Fibroblast of skin of back (primary cell): ENCODE measurements at regions not wholly inside any gene's neighbourhood (a gene's known extent, or its start where the extent isn't known, plus 50 kb on each side); places are given as distances from the start of the nearest gene placed in this dataset.
"Not testable (repeated sequence)": the region's sequence is repeated elsewhere in the genome, so short reads cannot be mapped to it uniquely, and the experiment has no call there.

Experiments used
- DNase-seq: peaks from one replicate; pipeline ENCODE4 v3.0.0-alpha.2; 2013

DNA sequence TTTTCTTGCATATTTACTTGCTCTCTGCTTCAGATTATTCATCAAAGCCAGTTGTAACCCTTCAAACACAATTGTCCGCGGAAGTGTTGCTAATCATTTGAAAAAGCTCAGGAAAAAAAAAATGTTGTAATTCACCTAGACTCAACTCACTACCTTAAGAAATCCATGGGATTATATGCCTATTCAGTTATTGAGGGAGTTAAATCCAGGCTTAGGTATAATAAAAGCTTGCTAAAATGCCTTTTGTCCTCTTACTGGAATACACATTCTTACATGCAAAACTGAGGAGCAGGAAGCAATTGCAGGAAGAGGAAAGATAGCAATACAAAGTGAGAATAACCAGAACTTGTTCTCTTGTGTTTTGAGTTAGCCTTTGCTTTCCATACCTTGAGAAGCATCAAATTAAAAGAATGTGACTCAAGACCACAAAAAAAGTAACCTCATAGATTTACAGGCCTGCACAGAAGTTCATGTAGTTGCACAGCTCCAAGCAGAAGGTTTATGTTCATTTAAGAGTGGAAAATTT is 91.4 kb upstream of the FAM241A start:
- no peak for DNase-seq

DNA sequence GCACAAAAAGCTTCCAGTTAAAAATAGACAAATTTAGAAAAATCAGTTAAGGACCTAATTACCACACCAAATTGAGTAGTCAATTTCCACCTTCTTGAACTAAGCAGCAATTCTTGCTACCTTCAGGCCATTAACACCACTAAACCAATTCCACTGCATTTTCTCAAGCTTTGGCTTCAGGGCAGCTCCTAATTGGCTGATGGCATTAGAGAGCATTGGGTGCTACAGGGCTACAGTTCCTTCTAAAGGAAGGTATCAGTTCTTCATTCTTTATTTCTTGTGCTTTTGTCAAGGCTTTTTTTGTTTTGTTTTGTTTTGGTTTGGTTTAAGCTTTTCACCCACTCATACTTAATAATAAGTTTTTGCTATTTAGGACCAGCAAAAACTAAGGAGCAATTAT is 90.2 kb upstream of the FAM241A start:
- no peak for DNase-seq

DNA sequence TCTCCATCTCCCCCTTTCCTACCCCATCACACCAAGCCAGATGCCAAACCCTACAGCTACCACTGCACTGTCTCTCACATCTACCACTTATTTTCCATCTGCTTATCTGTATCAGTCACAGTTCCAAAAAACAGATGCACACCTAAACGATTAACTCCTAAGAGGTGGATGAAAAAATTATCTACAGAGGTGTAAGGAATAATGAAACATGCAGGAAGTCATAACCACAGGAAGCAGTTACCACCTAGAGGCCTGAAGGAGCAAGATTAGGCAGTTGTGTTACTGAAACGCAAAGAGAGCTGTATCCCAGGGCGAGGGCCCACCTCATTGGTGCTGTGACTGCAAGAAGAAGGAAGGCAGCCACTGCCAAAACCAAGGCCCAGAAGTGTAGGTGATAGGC is 87.8 kb upstream of the FAM241A start:
- no peak for DNase-seq

DNA sequence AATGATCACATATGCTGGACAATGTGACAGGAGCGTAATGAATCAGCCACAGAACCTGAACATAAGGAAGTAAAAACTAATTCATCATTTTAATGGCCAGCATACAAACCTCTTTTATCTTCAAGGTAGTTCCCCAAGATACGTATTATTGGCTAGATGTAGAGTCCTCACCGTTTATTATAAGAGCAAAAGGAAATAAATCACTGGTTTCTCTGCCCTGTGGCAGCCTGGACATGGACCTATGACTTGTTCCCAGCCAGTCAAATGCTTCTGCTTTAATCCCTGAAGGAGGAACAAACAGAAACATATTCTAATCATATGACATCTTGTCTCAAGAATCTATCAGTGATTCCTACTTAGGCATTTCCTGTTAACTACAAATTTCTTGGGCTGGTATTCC is 86.8 kb upstream of the FAM241A start:
- DNase-seq, result peak; percentile 51

DNA sequence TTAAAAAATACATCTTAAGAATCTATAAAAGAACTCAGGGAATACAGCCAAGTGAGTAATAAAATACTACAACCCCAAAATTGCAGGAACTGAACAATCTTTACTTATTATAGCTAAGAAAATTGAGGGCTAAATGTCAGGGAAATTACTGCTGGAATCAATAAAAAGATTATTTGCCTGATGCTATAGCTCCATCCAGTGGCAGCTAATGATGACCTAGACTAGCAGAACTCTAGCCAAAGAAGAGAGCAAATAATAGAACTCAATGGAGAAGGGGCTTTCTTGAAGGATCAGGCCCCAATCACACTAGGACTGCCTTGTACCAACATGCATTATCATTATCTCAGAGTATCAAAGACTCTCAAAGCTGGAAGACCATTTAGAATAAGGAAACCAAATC is 85.0 kb upstream of the FAM241A start:
- DNase-seq, result no peak

DNA sequence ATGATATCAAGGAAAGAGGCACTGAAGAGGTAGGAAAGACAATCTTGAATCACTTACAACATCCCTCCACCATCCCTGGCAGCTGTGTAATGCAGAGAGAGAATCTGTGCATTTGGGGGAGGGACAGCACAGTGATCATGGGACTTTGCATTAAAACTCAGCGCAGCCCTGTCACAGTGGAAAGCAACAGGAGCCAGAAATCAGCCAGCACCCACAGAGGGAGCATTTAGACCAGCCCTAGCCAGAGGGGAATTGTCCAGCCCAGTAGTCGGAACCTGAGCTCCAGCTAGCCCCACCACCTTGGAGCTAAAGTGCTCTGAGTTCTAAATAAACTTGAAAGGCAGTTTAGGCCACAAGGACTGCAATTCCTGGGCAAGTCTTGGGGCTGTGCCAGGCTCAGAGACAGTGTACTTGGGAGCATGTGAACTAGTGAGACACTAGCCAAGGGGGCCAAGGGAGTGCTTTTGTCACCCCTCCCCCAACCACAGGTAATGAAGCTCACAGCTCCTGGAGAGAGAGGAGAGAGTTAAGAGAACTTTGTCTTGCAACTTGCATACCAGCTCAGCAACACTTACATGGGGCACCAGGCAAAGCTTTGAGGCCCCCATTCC is 83.9 kb upstream of the FAM241A start:
- no peak for DNase-seq

DNA sequence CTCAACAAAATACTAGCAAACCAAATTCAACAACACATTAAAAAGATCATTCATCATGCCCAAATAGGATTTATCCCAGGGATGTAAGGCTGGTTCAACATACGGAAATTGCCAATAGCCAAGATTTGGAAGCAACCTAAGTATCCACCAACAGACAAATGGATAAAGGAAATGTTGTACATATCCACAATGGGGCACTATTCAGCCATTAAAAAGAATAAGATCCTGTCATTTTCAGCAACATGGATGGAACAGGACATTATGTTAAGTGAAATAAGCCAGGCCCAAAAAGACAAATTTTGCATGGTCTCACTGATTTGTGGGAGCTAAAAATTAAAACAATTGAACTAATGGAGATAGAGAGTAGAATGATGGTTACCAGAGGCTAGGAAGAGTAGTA is 82.0 kb upstream of the FAM241A start:
- DNase-seq, result no peak

DNA sequence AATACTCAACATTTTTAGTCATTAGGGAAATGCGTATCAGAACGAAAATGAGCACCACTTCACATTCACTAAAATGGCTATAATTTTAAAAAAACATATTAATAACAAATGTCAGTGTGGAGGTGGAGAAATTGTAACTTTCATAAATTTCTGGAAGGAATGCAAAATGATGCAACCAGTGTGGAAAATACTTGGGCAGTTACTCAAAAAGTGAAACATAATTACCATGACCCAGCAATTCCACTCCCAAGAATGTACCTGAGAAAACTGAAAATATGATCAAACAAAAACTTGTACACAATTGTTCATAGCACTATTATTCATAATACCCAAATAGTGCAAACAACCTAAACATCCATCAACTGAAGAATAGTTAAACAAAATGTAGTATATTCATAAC is 76.1 kb upstream of the FAM241A start:
- no peak for DNase-seq

DNA sequence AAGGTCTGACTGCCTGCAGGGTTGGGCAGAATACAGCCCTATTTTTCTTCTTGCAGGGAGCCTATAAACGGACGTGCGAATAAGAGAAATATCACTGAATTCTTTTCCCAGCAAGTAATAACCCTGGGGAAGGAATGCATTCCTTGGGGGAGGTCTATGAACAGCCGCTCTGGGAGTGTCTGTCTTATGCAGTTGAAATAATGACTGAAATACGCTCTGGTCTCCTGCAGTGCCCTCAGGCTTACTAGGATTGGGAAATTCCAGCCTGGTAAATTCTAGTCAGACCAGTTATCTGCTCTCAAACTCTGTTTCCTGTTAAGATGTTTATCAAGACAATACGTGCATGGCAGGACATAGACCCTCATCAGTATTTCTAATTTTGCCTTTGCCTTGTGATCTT is 72.1 kb upstream of the FAM241A start:
- peak; percentile 54 for DNase-seq

DNA sequence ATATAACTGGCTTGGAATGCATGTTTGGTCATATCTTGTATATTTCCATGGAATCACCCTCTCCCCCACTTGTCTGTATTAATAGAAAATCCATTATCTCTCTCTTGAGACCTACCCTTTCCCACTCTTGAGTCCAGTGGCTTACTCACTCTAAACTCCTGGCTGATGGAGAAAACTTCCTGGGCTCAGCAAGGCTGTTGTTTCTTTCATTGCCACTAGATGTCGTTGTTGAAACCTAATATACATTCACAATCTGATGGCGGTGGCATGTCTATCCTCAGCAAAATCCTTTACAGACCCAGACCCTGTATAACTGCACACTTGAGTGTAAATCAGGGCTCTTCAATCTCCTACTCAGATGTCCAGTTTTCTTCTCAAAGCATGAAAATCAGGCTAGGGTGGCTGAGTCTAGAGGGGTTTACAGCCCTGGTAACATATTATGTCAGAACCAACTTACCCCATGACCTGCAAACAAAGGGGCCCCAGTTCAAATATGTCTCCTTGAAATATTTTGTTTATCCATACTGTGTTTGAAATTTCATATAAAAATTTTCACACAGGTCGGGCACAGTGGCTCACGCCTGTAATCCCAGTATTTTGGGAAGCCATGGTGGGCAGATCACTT is 70.0 kb upstream of the FAM241A start:
- DNase-seq, result peak; percentile 64

DNA sequence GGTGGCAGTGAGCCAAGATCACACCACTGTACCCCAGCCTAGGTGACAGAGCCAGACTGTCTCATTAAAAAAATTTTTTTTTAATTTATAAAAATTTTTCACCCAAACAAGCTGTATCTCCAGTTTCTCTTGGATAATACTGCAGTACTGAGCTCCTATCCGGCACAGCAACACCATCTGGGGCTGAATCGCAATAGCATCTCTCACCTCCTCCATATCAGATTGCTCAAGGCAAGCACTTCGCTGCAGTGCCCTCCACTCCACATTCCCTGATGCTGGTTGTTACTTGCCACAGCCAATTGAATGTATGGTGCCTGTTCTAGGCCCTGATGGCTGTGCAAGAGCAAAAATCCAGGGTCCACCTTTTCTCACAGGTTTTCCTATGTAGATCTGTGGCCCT is 69.3 kb upstream of the FAM241A start:
- no peak for DNase-seq

DNA sequence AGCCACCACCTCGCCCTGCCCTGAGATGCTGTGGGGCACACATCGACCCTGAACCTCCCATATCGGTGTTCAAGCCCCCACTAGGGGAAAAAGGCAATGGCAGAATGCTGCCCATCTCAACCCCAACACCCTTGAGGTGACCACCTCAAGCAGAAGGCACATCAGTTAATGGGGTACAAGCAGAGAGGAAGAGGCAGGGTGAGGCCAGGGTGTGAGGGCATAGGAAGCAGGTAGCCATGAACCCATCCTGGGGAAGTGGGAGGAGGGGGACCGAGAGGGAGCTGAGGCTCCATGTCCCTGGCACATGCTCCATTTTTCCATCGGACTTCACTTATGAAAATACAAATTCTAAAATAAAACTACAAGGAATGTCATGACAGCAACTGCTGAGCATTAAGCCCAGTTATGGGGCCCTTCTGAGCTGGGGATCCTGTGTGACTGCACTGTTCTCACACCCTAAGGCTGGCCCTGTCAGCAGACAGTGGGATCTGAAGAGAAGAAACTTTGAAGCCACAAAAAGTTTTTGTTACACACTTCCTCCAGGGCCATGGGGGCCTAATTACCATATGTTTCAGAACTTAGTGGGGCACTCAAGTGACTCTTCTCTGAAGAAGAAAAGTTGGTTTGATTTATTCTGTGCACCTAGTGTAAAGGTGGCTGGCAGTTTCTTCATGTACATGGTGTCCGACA is 68.2 kb upstream of the FAM241A start:
- DNase-seq, result no peak

DNA sequence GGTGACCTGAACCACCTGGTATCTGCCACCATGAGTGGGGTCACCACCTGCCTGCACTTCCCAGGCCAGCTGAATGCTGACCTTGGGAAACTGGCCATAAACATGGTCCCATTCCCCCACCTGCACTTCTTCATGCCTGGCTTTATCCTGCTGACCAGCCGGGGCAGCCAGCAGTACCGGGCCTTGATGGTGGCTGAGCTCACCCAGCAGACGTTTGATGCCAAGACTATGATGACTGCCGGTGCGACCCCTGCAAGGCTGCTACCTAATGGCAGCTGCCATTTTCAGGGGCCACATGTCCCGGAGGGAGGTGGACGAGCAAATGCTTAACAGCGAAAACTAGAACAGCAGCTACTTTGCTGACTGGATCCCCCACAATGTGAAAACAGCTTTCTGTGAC is 67.5 kb upstream of the FAM241A start:
- DNase-seq, result no peak

DNA sequence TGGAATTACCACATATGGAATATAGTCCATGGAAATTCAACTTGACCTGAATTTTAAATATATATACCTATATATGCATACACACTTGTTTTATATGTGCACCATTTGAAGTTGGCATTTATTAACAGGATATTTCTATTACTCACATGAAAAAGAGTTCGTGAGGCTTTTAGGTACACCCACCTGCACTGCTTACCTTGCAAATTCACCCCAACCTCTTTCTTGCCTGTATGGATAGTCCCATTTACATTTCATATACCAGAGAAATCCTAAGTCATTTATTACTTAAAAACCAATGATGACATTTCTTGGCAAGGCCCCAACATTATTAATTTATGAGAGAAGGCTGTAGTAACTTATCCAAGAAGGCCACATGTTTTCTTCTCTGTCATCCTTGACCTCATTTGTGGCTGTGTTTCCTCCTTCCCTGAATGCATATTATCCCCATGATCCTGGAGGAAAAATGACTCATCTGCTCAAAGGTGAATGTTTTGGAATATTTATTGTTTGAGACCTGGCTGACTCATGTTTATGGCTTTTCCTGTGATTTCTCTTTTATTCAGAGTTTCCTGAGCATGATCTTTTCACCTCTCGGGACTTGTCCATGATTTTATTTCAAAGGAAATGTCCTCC is 62.2 kb upstream of the FAM241A start:
- peak; percentile 55 for DNase-seq

DNA sequence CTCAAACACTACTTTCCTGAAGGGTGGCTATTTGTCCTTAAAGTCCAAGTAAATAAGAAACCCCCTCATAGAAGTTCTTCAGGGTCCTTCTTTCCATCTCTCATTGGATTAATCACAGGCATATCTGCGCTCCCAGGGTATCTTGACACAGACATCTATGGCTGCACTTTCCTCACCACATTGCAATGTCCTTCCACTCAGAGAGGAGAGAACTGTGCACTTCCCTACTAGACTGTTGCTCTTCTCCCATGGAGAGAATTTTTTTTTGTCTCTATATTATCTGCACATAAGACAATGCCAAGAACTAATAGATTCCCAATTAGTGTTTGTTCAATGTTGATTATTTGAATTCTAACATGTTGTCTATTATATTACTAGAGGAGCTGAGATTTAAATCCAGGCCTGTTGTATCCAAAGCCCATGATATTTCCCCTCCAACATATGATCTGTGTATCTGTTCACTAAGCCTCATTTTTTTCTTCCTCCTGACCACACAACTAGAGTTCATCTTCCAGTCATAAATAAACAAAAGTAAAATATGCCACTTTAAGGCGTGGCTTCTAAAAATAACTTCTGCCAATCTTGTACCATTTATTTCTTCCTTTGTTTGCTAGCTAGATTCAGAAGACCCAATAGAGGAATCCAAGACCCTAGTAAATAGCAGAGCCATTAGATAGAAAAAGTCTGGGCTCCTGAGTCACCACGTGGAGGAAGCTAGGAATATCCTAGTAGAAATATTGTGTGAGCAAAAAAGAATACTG is 61.5 kb upstream of the FAM241A start:
- DNase-seq, result peak; percentile 8

DNA sequence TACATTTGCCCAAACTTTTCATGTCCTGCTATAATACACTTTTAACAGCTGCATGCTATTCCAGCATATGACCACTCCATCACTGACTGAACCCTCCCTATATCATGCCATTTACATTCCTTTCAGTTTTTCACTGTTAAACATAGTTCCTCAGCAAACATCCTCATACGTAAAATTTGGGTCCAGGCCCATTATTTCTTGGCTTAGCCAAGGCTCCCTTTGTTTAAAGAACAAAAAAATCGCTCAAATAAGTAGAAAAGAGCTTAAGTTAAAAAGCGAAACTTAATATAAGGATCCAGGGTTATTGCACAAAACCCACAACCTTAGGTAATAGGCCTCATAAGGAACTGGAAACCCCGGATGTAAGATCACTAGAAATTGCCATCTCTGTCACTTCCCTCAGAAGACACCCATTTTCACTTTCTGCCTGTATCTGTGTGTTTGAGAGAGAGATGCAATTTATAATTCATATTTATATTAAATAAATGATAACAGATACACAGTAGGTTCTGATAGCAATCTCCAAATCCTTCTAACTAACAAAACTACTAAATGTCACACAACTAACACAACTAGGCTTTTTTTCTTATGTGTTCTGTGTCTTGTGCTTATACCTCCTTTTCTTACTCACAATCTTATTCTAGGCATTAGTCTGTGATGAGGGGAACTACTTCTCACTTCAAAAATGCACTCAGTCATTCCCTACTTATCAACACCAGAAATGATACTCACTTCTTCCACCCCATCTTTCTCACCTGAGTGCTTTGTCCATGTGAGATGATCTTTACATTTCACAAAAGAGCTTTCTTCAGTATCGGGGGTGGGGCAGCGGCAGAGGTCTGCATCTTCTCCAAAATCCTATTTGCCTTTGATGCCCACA is 59.9 kb upstream of the FAM241A start:
- no peak for DNase-seq

DNA sequence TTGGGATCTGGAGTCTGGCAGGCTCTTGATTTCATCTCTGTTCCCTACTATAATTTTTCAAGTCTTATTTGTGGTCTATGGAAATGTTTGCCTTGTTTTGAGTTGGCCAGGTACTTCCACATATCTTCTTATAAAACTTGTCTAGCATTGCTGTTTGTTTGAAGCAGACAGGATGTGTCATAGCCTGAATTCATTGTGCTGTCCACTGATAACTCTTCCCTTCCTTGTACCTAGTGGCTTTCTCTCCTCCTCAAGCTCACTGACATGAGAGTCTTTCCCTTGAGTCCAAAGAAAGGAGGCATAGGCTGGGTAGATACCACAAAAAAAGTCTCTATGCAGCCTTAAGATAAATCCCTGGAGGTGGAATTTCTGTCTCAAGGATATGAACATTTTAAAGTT is 59.2 kb upstream of the FAM241A start:
- DNase-seq, result no peak

DNA sequence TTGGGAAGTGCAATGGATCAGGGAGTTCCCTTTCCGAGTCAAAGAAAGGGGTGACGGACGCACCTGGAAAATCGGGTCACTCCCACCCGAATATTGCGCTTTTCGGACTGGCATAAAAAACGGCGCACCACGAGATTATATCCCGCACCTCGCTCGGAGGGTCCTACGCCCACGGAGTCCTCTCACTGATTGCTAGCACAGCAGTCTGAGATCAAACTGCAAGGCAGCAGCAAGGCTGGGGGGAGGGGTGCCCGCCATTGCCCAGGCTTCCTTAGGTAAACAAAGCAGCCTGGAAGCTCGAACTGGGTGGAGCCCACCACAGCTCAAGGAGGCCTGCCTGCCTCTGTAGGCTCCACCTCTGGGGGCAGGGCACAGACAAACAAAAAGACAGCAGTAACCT is 58.6 kb upstream of the FAM241A start:
- not testable (repeated sequence) for DNase-seq

DNA sequence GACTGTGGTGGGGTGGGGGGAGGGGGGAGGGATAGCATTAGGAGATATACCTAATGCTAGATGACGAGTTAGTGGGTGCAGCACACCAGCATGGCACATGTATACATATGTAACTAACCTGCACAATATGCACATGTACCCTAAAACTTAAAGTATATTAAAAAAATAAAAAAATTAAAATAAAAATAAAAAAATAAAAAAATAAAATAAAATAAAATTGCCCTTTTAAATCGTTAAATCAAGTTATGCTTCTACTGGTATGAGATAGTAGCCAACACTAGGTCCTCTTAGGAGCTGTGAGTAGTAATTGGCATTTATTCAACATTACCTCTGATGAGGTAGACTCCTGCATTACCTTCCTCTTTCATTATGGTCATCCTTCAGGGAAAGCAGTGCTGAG is 52.9 kb upstream of the FAM241A start:
- not testable (repeated sequence) for DNase-seq

DNA sequence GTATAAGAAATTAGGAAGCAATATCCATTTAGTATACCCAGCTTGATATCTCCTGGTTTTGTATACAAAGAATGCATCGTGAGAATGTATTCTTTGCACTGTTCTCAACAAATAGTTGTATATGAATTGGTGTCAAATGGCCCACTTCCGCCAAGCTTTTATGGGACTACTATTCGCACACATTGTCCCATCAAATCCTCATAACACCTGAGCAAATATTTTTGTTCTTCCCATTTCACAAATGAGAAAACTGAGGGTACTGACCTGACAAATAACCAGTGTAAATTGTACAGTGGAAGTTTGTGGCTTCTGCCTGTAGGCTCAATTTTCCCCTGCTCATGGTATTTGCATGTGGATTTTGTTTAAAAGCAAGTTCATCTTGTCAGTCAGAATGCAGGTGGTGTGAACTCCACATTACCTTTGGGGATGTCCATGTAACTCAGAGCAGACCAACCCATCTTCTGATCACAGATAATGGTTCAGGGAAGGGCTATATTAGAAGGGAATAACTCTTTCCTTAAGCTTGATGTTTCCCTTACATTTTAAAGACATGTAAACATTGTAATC is 51.5 kb upstream of the FAM241A start:
- DNase-seq, result no peak

DNA sequence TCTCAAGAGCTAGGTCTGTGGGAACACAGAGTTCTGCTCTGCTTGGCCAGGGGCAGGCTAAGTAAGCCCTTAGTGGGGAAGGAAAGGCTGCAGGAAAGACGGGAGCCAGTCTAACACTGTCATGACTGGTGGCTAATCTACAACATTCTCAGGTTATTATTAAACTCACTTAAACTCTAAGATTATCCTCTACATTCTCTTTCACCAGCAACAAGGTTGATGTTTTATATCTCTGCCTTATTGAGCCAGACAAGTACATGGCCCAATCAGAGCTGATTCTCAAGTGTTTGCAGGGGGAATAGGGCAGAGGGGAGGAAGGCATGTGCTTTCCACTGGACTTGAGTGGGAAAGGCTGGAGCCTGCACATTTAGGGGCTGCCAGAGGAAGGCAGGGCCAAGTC is 50.9 kb upstream of the FAM241A start:
- no peak for DNase-seq
